PC-3 (cell line): ENCODE measurements at regions not wholly inside any gene's neighbourhood (a gene's known extent, or its start where the extent isn't known, plus 50 kb on each side); places are given as distances from the start of the nearest gene placed in this dataset.
"Not testable (repeated sequence)": the region's sequence is repeated elsewhere in the genome, so short reads cannot be mapped to it uniquely, and the experiment has no call there.

ENCODE experiments used
- ATAC-seq: fragments of 200-7000 bp; cut with Tn5 transposase; 2 replicates; pipeline ENCODE4 v1.9.1; 2020; ENCODE audit warnings: mild to moderate bottlenecking, moderate library complexity
- BruUV-seq: library from RNA; stranded (reverse); fragments of 400-500 nt; replicated peaks from 2 replicates; lab custom pipeline; 2021; lab: Mats Ljungman, UMichigan
- CTCF ChIA-PET: fragments of 300-600 bp; sonication (Branson Sonifier 250); formaldehyde crosslinking; loops from one replicate; lab custom pipeline; 2022; ENCODE audit warnings: antibody characterized with exemption; lab: Charles Lee
- POLR2A ChIA-PET: fragments of 300-600 bp; sonication (Branson Sonifier 250); formaldehyde crosslinking; loops from one replicate; lab custom pipeline; 2022; ENCODE audit warnings: antibody characterized with exemption; ENCODE audit not compliant: unreplicated experiment; lab: Charles Lee
- DNase-seq: peaks from one replicate; pipeline ENCODE4 v3.0.0-alpha.2; 2015
- H2AFZ ChIP-seq: fragments of 300-600 bp; sonication (generic); 2 replicates; pipeline ENCODE4 v1.6.0; 2016; ENCODE audit warnings: antibody characterized with exemption, low read length
- H3F3A ChIP-seq: fragments of 300-600 bp; sonication (generic); one replicate; pipeline ENCODE4 v1.6.0; 2017; ENCODE audit warnings: antibody characterized with exemption, low read length, control low read depth, mild to moderate bottlenecking; ENCODE audit not compliant: unreplicated experiment
- H3K27ac ChIP-seq: fragments of 300-600 bp; sonication (generic); 2 replicates; pipeline ENCODE4 v1.5.1; 2016; ENCODE audit warnings: mild to moderate bottlenecking, low read length
- H3K27me3 ChIP-seq: fragments of 300-600 bp; sonication (generic); 2 replicates; pipeline ENCODE4 v1.6.1; 2016; ENCODE audit warnings: low read length, mixed read lengths
- H3K36me3 ChIP-seq: fragments of 300-600 bp; sonication (generic); 2 replicates; pipeline ENCODE4 v1.6.1; 2016; ENCODE audit warnings: low read depth, mixed run types, low read length, mixed read lengths
- H3K4me1 ChIP-seq: fragments of 300-600 bp; sonication (generic); 2 replicates; pipeline ENCODE4 v1.5.1; 2016; ENCODE audit warnings: low read length; ENCODE audit not compliant: insufficient read depth
- H3K4me2 ChIP-seq: fragments of 300-600 bp; sonication (generic); 2 replicates; pipeline ENCODE4 v1.6.0; 2016; ENCODE audit warnings: low read length
- H3K4me3 ChIP-seq: fragments of 300-600 bp; sonication (generic); 2 replicates; pipeline ENCODE4 v1.5.1; 2016; ENCODE audit warnings: mild to moderate bottlenecking, low read length, mixed read lengths
- H3K79me2 ChIP-seq: fragments of 300-600 bp; sonication (generic); 2 replicates; pipeline ENCODE4 v1.6.1; 2017; ENCODE audit warnings: low read length, mixed read lengths
- H3K9ac ChIP-seq: fragments of 300-600 bp; sonication (generic); 2 replicates; pipeline ENCODE4 v1.6.0; 2016; ENCODE audit warnings: mild to moderate bottlenecking, low read length
- H3K9me2 ChIP-seq: fragments of 300-600 bp; sonication (generic); replicated peaks from 2 replicates; pipeline ENCODE4 v1.6.1; 2016; ENCODE audit warnings: mixed run types, low read length, mixed read lengths
- H3K9me3 ChIP-seq: fragments of 300-600 bp; sonication (generic); 2 replicates; pipeline ENCODE4 v1.6.1; 2016; ENCODE audit warnings: low read length, mixed read lengths
- H4K20me1 ChIP-seq: fragments of 300-600 bp; sonication (generic); 2 replicates; pipeline ENCODE4 v1.6.1; 2016; ENCODE audit warnings: low read length, mixed read lengths
- EZH2 ChIP-seq: fragments of 300-600 bp; sonication (generic); IDR thresholded peaks from one replicate; pipeline ENCODE4 v1.6.1; 2017; ENCODE audit warnings: antibody characterized with exemption, mild to moderate bottlenecking, low read length; ENCODE audit not compliant: unreplicated experiment
- EZH2phosphoT487 ChIP-seq: fragments of 300-600 bp; sonication (generic); IDR thresholded peaks from 2 replicates; pipeline ENCODE4 v1.6.1; 2018; ENCODE audit warnings: mild to moderate bottlenecking, antibody characterized with exemption, low read length, borderline replicate concordance
- intact Hi-C: fragments of 100-400 bp; cut with micrococcal nuclease; formaldehyde crosslinking; loops from 2 replicates; pipeline ENCODE4 v1.9.0; 2023
- TF ChIP-seq, protein P1 (sequence below): fragments of 300-600 bp; sonication (generic); conservative IDR thresholded peaks from 2 replicates; pipeline ENCODE4 v1.5.1; 2017; ENCODE audit warnings: antibody characterized with exemption, low read depth, mild to moderate bottlenecking, low read length

DNA sequence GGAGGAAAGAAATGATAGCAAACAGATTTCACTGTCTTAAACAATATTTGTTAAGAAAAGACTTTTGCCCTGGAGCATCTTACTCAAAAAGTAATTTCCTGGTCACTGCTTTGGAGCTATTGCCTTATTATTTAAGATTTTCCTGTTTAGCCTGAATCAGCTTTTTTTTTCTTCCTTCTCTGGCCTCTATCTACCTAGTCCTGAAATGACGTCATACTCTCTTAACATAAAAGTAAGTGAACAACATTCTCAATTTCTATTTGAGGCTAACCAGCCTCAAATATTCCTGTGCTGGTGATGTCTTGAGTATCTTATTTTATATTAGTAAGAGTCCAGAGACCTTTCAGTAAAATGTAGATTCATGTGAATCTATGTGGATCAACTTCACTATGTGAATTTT, 221.9 kb upstream of the ALCAM start:
- ChIA-PET CTCF (no interaction called here), POLR2A (no interaction called here)
- Histone ChIP-seq H3K9ac (no peak overlapping the region), H3K4me3 (no peak overlapping the region), H3K9me3 (no peaks in the 10 kb centered on the region), H2AFZ (no peak overlapping the region), H3K9me2 (no peaks in the 10 kb centered on the region), H3K4me1 (no peaks in the 10 kb centered on the region), H3K4me2 (no peak overlapping the region), H3K27ac (no peak overlapping the region), H3K27me3 (no peaks in the 10 kb centered on the region), H3K79me2 (no peaks in the 10 kb centered on the region), H3F3A (no peaks in the 10 kb centered on the region), H3K36me3 (no peaks in the 10 kb centered on the region), H4K20me1 (no peaks in the 10 kb centered on the region)
- no peak for ATAC-seq
- intact Hi-C loops, result no loop called here
- BruUV-seq, result no TSS peak
- TF ChIP-seq EZH2 (no peak), EZH2phosphoT487 (no peak)
- TF ChIP-seq, protein P1, sequence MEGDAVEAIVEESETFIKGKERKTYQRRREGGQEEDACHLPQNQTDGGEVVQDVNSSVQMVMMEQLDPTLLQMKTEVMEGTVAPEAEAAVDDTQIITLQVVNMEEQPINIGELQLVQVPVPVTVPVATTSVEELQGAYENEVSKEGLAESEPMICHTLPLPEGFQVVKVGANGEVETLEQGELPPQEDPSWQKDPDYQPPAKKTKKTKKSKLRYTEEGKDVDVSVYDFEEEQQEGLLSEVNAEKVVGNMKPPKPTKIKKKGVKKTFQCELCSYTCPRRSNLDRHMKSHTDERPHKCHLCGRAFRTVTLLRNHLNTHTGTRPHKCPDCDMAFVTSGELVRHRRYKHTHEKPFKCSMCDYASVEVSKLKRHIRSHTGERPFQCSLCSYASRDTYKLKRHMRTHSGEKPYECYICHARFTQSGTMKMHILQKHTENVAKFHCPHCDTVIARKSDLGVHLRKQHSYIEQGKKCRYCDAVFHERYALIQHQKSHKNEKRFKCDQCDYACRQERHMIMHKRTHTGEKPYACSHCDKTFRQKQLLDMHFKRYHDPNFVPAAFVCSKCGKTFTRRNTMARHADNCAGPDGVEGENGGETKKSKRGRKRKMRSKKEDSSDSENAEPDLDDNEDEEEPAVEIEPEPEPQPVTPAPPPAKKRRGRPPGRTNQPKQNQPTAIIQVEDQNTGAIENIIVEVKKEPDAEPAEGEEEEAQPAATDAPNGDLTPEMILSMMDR, result no peak
- peak; percentile 7 for DNase-seq

DNA sequence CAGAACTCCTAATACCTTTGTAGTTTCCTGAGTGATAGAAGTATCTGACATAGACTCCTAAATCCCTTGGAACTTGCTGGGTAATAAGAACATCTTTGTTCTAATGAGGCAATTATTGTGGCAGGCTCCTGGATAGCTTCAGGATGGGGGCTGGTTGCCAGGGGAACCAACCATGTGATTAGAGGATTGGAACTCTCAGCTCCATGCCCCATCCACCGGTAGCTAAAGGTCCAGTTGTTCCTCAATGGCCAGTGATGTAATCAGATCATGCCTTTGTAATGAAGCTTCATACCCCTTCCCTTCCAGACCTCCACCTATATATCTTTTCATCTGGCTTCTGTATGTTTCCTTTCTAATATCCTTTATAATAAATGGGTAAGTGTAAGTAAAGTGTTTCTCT, 221.2 kb upstream of the ALCAM start:
- ATAC-seq (no peak), DNase-seq (no peak)
- Histone ChIP-seq H3K27ac (no peak overlapping the region), H3F3A (no peaks in the 10 kb centered on the region), H3K27me3 (no peaks in the 10 kb centered on the region), H3K9ac (no peak overlapping the region), H3K4me2 (no peak overlapping the region), H3K4me1 (no peaks in the 10 kb centered on the region), H2AFZ (no peak overlapping the region), H3K4me3 (no peak overlapping the region), H3K79me2 (no peaks in the 10 kb centered on the region), H3K9me3 (no peaks in the 10 kb centered on the region), H3K9me2 (no peaks in the 10 kb centered on the region), H3K36me3 (no peaks in the 10 kb centered on the region), H4K20me1 (no peaks in the 10 kb centered on the region)
- no TSS peak for BruUV-seq
- intact Hi-C loops, result no loop called here
- ChIA-PET CTCF (no interaction called here), POLR2A (no interaction called here)
- TF ChIP-seq, protein P1, result no peak
- TF ChIP-seq EZH2phosphoT487, result no peak

DNA sequence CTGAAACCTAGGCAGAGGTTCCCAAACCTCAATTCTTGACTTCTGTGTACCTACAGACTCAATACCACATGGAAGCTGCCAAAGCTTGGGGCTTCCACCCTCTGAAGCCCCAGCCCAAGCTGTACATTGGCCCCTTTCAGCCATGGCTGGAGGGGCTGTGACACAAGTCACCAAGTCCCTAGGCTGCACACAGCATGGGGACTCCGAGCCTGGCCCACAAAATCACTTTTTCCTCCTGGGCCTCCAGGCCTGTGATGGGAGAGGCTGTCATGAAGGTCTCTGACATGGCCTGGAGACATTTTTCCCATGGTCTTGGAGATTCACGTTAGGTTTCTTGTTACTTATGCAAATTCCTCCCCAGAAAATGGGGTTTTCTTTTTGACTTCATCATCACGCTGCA, 217.5 kb upstream of the ALCAM start:
- intact Hi-C loops, H3F3A ChIP-seq, H2AFZ ChIP-seq, H3K27ac ChIP-seq, BruUV-seq, H4K20me1 ChIP-seq, H3K4me3 ChIP-seq, H3K4me1 ChIP-seq, H3K9me3 ChIP-seq, H3K4me2 ChIP-seq, CTCF ChIA-PET, H3K79me2 ChIP-seq, DNase-seq, H3K9me2 ChIP-seq, POLR2A ChIA-PET, H3K36me3 ChIP-seq, ATAC-seq, H3K27me3 ChIP-seq, H3K9ac ChIP-seq: not testable (repeated sequence)
